ENCODE measurements at regions not wholly inside any gene's neighbourhood (a gene's known extent, or its start where the extent isn't known, plus 50 kb on each side); places are given as distances from the start of the nearest gene placed in this dataset.

- H3K4me1 ChIP-seq (ENCODE audit: insufficient read depth, low read length, poor library complexity, severe bottlenecking): no peaks in the 10 kb centered on the region
- no peaks in the 10 kb centered on the region for H3F3A ChIP-seq (ENCODE audit: low read depth)
- no peaks in the 10 kb centered on the region for H3K9me3 ChIP-seq (ENCODE audit: insufficient read depth, low read depth, low read length)
- no peak overlapping the region for H3K4me3 ChIP-seq (ENCODE audit: low read length, poor library complexity, severe bottlenecking)
- no peaks in the 10 kb centered on the region for H3K9me2 ChIP-seq (replicated peaks; ENCODE audit: low read depth, low read length)
- no peaks in the 10 kb centered on the region for H4K20me1 ChIP-seq (ENCODE audit: insufficient read depth, low read length, poor library complexity, severe bottlenecking)
- no peak overlapping the region for H3K9ac ChIP-seq (ENCODE audit: low read depth, low read length, poor library complexity, severe bottlenecking)
- no peaks in the 10 kb centered on the region for H3K79me2 ChIP-seq (ENCODE audit: insufficient read depth, low read length)
- TF ChIP-seq EZH2phosphoT487 (IDR thresholded peaks at IDR 0.05; ENCODE audit: borderline replicate concordance) (no peak), CTCF (conservative IDR thresholded peaks at IDR 0.05; ENCODE audit: low read length) (no peak)
- H2AFZ ChIP-seq (ENCODE audit: low read length): no peak overlapping the region
- no peaks in the 10 kb centered on the region for H3K27me3 ChIP-seq (ENCODE audit: insufficient read depth, low read length, poor library complexity, severe bottlenecking)
- H3K36me3 ChIP-seq (ENCODE audit: insufficient read depth, low read length): no peaks in the 10 kb centered on the region
- no peak overlapping the region for H3K4me2 ChIP-seq (ENCODE audit: low read depth, low read length, poor library complexity, severe bottlenecking)
These were observed 143.0 kb upstream of the SHB start for GRCh38 chr9:38212016-38212415.

GRCh38 chr9:38211002-38211401 lies 142.0 kb upstream of the SHB start:
- no peaks in the 10 kb centered on the region for H3K9me3 ChIP-seq (ENCODE audit: insufficient read depth, low read depth, low read length)
- no peak overlapping the region for H3K4me2 ChIP-seq (ENCODE audit: low read depth, low read length, poor library complexity, severe bottlenecking)
- no peaks in the 10 kb centered on the region for H3F3A ChIP-seq (ENCODE audit: low read depth)
- no peaks in the 10 kb centered on the region for H4K20me1 ChIP-seq (ENCODE audit: insufficient read depth, low read length, poor library complexity, severe bottlenecking)
- no peaks in the 10 kb centered on the region for H3K36me3 ChIP-seq (ENCODE audit: insufficient read depth, low read length)
- no peak overlapping the region for H2AFZ ChIP-seq (ENCODE audit: low read length)
- no peaks in the 10 kb centered on the region for H3K27me3 ChIP-seq (ENCODE audit: insufficient read depth, low read length, poor library complexity, severe bottlenecking)
- H3K79me2 ChIP-seq (ENCODE audit: insufficient read depth, low read length): no peaks in the 10 kb centered on the region
- H3K9ac ChIP-seq (ENCODE audit: low read depth, low read length, poor library complexity, severe bottlenecking): no peak overlapping the region
- H3K4me1 ChIP-seq (ENCODE audit: insufficient read depth, low read length, poor library complexity, severe bottlenecking): no peaks in the 10 kb centered on the region
- no peak overlapping the region for H3K4me3 ChIP-seq (ENCODE audit: low read length, poor library complexity, severe bottlenecking)
- no peak for TF ChIP-seq EZH2phosphoT487 (IDR thresholded peaks at IDR 0.05; ENCODE audit: borderline replicate concordance)
- TF ChIP-seq CTCF (conservative IDR thresholded peaks at IDR 0.05; ENCODE audit: low read length): no peak
- no peaks in the 10 kb centered on the region for H3K9me2 ChIP-seq (replicated peaks; ENCODE audit: low read depth, low read length)

GRCh38 chr9:38208206-38208901 lies 139.3 kb upstream of the SHB start:
- no peak for TF ChIP-seq CTCF (conservative IDR thresholded peaks at IDR 0.05; ENCODE audit: low read length)
- no peak for TF ChIP-seq EZH2phosphoT487 (IDR thresholded peaks at IDR 0.05; ENCODE audit: borderline replicate concordance)
- H3K36me3 ChIP-seq (ENCODE audit: insufficient read depth, low read length): no peaks in the 10 kb centered on the region
- H3K79me2 ChIP-seq (ENCODE audit: insufficient read depth, low read length): no peaks in the 10 kb centered on the region
- H3K9ac ChIP-seq (ENCODE audit: low read depth, low read length, poor library complexity, severe bottlenecking): no peak overlapping the region
- H3K9me3 ChIP-seq (ENCODE audit: insufficient read depth, low read depth, low read length): no peaks in the 10 kb centered on the region
- H2AFZ ChIP-seq (ENCODE audit: low read length): no peak overlapping the region
- H3K27me3 ChIP-seq (ENCODE audit: insufficient read depth, low read length, poor library complexity, severe bottlenecking): no peaks in the 10 kb centered on the region
- H3K4me2 ChIP-seq (ENCODE audit: low read depth, low read length, poor library complexity, severe bottlenecking): no peak overlapping the region
- H3K9me2 ChIP-seq (replicated peaks; ENCODE audit: low read depth, low read length): no peaks in the 10 kb centered on the region
- no peaks in the 10 kb centered on the region for H4K20me1 ChIP-seq (ENCODE audit: insufficient read depth, low read length, poor library complexity, severe bottlenecking)
- H3F3A ChIP-seq (ENCODE audit: low read depth): no peaks in the 10 kb centered on the region
- peaks cover 15% of the 10 kb centered on the region for H3K4me1 ChIP-seq (ENCODE audit: insufficient read depth, low read length, poor library complexity, severe bottlenecking)
- no peak overlapping the region for H3K4me3 ChIP-seq (ENCODE audit: low read length, poor library complexity, severe bottlenecking)

Data from Loucy (cell line).